ENCODE measurements at regions not wholly inside any gene's neighbourhood (a gene's known extent, or its start where the extent isn't known, plus 50 kb on each side); places are given as distances from the start of the nearest gene placed in this dataset.
A peak's percentile ranks its signal among the peaks of the same experiment; 100 is the strongest.

DNA sequence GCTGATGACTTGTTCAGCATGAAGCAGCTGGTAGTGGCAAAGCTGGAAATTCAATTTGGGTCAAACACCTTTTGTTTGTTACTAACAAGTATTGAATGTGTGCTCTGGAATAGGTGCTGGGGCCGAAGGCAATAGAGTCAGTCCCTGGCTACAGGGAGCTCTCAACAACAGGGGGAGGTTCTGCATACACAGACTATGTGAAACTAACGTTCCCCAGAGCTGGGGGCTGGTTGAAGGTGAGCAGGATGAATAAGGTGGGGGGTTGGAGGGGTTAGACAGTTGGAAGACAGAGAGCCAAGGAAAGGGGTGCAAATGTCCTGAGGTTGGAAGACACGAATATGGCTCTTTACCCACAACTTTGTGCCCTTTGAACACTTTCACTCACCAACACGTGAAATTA, 84.1 kb upstream of the PLPP4 start:
- DNase-seq (ENCODE audit: low spot score) = no peak

GRCh38 chr10:120375666-120376065, 81.4 kb upstream of the PLPP4 start:
- no peak for DNase-seq (ENCODE audit: low spot score)

- DNase-seq (ENCODE audit: low spot score) = no peak
Measured at GRCh38 chr10:120381931-120382330, 75.1 kb upstream of the PLPP4 start.

- no peak for DNase-seq (ENCODE audit: low spot score)
Measured at GRCh38 chr10:120382360-120382759, 74.7 kb upstream of the PLPP4 start.

GRCh38 chr10:120385992-120386391, 71.0 kb upstream of the PLPP4 start:
- no peak for DNase-seq (ENCODE audit: low spot score)

GRCh38 chr10:120386896-120387295, 70.1 kb upstream of the PLPP4 start:
- DNase-seq (ENCODE audit: low spot score) = peak; percentile 19

DNA sequence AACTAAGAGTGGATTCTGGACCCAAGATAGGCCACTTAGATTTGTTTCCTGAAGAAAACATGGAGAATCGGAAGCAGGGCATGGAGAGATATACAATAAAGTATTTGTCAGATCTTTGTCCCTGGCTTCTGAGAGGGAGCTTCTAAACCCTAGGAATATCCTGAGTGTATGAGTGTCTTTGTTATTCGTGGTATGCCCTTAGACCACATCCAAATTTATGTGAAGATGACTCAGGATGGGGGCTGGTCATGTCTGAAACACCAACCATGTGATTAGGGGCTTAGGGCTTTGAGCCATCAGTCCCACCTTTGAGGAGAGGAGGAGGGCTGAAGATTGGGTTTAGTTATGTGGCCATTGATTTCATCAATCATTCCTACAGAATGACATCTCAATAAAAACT, 69.7 kb upstream of the PLPP4 start:
- peak; percentile 73 for DNase-seq (ENCODE audit: low spot score)

DNA sequence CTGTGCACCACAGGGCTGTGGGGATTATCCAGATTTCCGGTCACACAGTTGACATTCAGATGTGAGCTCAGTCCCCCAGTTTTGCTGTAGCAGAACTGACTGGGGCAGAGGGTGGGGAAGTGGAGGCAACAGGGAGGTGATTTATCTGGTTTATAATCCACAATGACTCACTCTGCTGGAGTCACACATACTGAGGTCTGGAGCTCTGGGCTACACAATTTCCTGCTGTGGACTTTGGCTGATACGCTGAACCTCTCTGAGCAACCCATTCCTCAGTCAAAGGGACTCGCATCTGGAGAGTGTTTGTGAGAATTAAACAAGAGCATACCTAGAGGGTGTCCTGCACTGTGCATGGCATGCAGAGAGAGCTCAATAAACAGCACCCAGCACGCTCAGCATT, 64.8 kb upstream of the PLPP4 start:
- DNase-seq (ENCODE audit: low spot score) = no peak

GRCh38 chr10:120392671-120393079, 64.4 kb upstream of the PLPP4 start:
- no peak for DNase-seq (ENCODE audit: low spot score)

- no peak for DNase-seq (ENCODE audit: low spot score)
Measured at GRCh38 chr10:120394446-120394845, 62.6 kb upstream of the PLPP4 start.

DNA sequence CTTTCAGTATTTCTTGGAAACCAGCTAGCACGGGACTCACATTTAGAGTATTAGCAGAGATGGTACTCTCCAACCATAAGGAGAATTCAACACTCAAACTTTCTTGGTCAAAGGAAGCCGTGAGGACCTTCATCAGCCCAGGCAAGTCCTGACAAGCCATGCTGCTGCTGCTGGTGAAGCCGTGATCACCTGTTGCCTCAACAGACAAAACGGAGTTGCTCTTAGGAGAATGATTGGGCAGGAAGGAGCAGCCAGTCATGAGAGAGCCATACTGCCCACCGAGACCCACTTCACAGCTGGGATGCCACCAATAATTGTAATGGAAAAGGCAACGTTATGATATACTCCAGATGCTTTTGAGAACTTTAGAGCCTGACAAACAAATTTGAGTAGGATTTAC, 60.8 kb upstream of the PLPP4 start:
- no peak for DNase-seq (ENCODE audit: low spot score)

GRCh38 chr10:120398180-120398579, 58.8 kb upstream of the PLPP4 start:
- no peak for DNase-seq (ENCODE audit: low spot score)

DNA sequence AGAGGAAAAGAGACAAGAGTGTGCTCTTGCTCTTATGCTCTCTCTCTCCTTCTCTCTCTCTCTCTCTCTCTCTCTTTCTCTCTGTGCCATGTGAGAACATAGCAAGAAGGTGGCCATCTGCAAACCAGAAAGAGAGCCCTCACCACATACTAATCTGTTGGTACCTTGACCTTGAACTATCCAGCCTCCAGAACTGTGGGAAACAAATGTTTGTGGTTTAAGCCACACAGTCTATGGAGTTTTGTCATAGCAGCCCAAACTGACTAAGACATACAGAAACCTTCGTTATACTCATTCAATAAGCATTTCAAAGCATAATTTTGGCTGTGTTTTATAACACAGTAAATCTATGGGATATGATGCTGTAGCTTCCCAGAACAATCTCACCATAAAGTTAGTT, 56.4 kb upstream of the PLPP4 start:
- DNase-seq (ENCODE audit: low spot score) = no peak

DNA sequence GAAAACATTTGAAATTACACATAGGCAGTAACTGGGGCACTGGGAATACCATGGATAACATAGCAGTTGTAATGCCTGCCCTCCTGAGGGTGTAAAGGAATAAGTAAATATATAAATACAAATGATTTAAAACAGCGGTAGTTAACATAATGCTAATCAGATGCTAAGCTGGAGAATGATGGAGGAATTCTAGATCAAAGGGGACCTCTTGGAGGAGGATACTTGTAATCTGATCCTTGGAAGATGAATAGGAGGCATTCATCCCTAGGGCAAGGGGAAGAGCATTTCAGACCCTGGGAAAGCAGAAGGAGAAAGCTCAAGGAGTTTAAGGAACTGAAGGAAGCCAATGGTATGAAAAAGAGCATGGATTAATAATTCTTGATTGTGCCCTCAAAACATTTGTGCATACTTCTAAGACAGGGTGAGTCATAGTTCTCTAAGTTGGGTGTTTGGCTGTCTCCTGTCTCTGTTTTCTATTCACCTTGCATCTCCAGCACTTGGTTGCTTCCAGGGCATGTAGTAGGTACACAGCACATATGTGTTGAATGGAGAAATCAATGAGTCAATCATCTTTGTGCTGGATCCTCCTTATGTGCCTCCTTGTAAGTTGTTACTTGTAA, 54.8 kb upstream of the PLPP4 start:
- no peak for DNase-seq (ENCODE audit: low spot score)

- no peak for DNase-seq (ENCODE audit: low spot score)
Measured at GRCh38 chr10:120403109-120403508, 53.9 kb upstream of the PLPP4 start.

DNA sequence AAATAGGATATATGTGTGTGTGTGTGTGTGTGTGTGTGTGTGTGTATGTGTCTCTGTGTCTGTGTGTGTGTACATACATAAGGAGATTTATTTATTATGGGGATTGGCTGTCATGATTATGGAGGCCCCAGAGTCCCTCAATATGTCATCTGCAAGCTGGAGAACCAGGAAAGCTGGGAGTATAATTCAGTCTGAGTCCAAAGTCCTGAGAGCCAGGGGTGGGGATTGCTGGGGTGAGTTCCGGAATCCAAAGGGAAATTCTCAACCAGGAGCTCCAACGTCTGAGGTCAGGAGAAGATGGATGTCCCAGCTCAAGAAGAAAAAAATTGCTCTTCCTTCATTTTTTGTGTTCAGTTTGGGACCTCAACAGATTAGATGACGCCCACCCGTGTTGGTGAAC, 50.7 kb upstream of the PLPP4 start:
- no peak for DNase-seq (ENCODE audit: low spot score)

All from AG08395 (cell line).